ENCODE measurements at regions not wholly inside any gene's neighbourhood (a gene's known extent, or its start where the extent isn't known, plus 50 kb on each side); places are given as distances from the start of the nearest gene placed in this dataset.

GRCh38 chr11:19553683-19554333 lies 158.8 kb upstream of the NAV2 start:
- H3K36me3 ChIP-seq (ENCODE audit: insufficient read depth, low read length), result no peaks in the 10 kb centered on the region
- no peak overlapping the region for H3K9ac ChIP-seq (ENCODE audit: low read depth, low read length)
- H3K9me3 ChIP-seq (ENCODE audit: control insufficient read depth, insufficient read depth, low read length), result peaks cover 3% of the 10 kb centered on the region; the same call in 1 of the 2 replicates
- H3K4me1 ChIP-seq (ENCODE audit: insufficient read depth, low read length), result no peaks in the 10 kb centered on the region

GRCh38 chr11:19552656-19553260 lies 159.9 kb upstream of the NAV2 start:
- no peaks in the 10 kb centered on the region for H3K36me3 ChIP-seq (ENCODE audit: insufficient read depth, low read length)
- no peaks in the 10 kb centered on the region for H3K4me1 ChIP-seq (ENCODE audit: insufficient read depth, low read length)
- no peak overlapping the region for H3K9ac ChIP-seq (ENCODE audit: low read depth, low read length)
- H3K9me3 ChIP-seq (ENCODE audit: control insufficient read depth, insufficient read depth, low read length), result no peaks in the 10 kb centered on the region

- Histone ChIP-seq H3K4me1 (ENCODE audit: insufficient read depth, low read length) (no peaks in the 10 kb centered on the region), H3K9me3 (ENCODE audit: control insufficient read depth, insufficient read depth, low read length) (no peaks in the 10 kb centered on the region), H3K9ac (ENCODE audit: low read depth, low read length) (no peak overlapping the region), H3K36me3 (ENCODE audit: insufficient read depth, low read length) (no peaks in the 10 kb centered on the region)
Measured at GRCh38 chr11:19552161-19552560, 160.5 kb upstream of the NAV2 start.

- Histone ChIP-seq H3K9me3 (ENCODE audit: control insufficient read depth, insufficient read depth, low read length) (no peaks in the 10 kb centered on the region), H3K4me1 (ENCODE audit: insufficient read depth, low read length) (no peaks in the 10 kb centered on the region), H3K36me3 (ENCODE audit: insufficient read depth, low read length) (no peaks in the 10 kb centered on the region), H3K9ac (ENCODE audit: low read depth, low read length) (no peak overlapping the region)
Measured at GRCh38 chr11:19551457-19551856, 161.2 kb upstream of the NAV2 start.

GRCh38 chr11:19547044-19547443 lies 165.6 kb upstream of the NAV2 start:
- H3K9ac ChIP-seq (ENCODE audit: low read depth, low read length), result no peak overlapping the region
- H3K36me3 ChIP-seq (ENCODE audit: insufficient read depth, low read length), result no peaks in the 10 kb centered on the region
- no peaks in the 10 kb centered on the region for H3K9me3 ChIP-seq (ENCODE audit: control insufficient read depth, insufficient read depth, low read length)
- no peaks in the 10 kb centered on the region for H3K4me1 ChIP-seq (ENCODE audit: insufficient read depth, low read length)

GRCh38 chr11:19546325-19546724 lies 166.3 kb upstream of the NAV2 start:
- H3K4me1 ChIP-seq (ENCODE audit: insufficient read depth, low read length), result no peaks in the 10 kb centered on the region
- H3K9me3 ChIP-seq (ENCODE audit: control insufficient read depth, insufficient read depth, low read length), result no peaks in the 10 kb centered on the region
- H3K9ac ChIP-seq (ENCODE audit: low read depth, low read length), result no peak overlapping the region
- no peaks in the 10 kb centered on the region for H3K36me3 ChIP-seq (ENCODE audit: insufficient read depth, low read length)

GRCh38 chr11:19541521-19542049 lies 171.1 kb upstream of the NAV2 start:
- H3K9me3 ChIP-seq (ENCODE audit: control insufficient read depth, insufficient read depth, low read length), result no peaks in the 10 kb centered on the region
- no peak overlapping the region for H3K9ac ChIP-seq (ENCODE audit: low read depth, low read length)
- H3K4me1 ChIP-seq (ENCODE audit: insufficient read depth, low read length), result no peaks in the 10 kb centered on the region

GRCh38 chr11:19539861-19540260 lies 172.8 kb upstream of the NAV2 start:
- Histone ChIP-seq H3K9me3 (ENCODE audit: control insufficient read depth, insufficient read depth, low read length) (no peaks in the 10 kb centered on the region), H3K36me3 (ENCODE audit: insufficient read depth, low read length) (no peaks in the 10 kb centered on the region), H3K4me1 (ENCODE audit: insufficient read depth, low read length) (no peaks in the 10 kb centered on the region), H3K9ac (ENCODE audit: low read depth, low read length) (no peak overlapping the region)

More at GRCh38 chr11:19541521-19542049, 171.1 kb upstream of the NAV2 start:
- H3K36me3 ChIP-seq (ENCODE audit: insufficient read depth, low read length), result no peaks in the 10 kb centered on the region

GRCh38 chr11:19537803-19538453 lies 174.7 kb upstream of the NAV2 start:
- H3K9ac ChIP-seq (ENCODE audit: low read depth, low read length), result no peak overlapping the region
- H3K36me3 ChIP-seq (ENCODE audit: insufficient read depth, low read length), result no peaks in the 10 kb centered on the region
- H3K4me1 ChIP-seq (ENCODE audit: insufficient read depth, low read length), result no peaks in the 10 kb centered on the region
- no peaks in the 10 kb centered on the region for H3K9me3 ChIP-seq (ENCODE audit: control insufficient read depth, insufficient read depth, low read length)

- no peak overlapping the region for H3K9ac ChIP-seq (ENCODE audit: low read depth, low read length)
- H3K9me3 ChIP-seq (ENCODE audit: control insufficient read depth, insufficient read depth, low read length), result no peaks in the 10 kb centered on the region
- H3K4me1 ChIP-seq (ENCODE audit: insufficient read depth, low read length), result no peaks in the 10 kb centered on the region
- H3K36me3 ChIP-seq (ENCODE audit: insufficient read depth, low read length), result no peaks in the 10 kb centered on the region
Measured at GRCh38 chr11:19536131-19536530, 176.5 kb upstream of the NAV2 start.

- Histone ChIP-seq H3K9me3 (ENCODE audit: control insufficient read depth, insufficient read depth, low read length) (no peaks in the 10 kb centered on the region), H3K4me1 (ENCODE audit: insufficient read depth, low read length) (peaks cover 7% of the 10 kb centered on the region; the same call in 1 of the 2 replicates), H3K36me3 (ENCODE audit: insufficient read depth, low read length) (no peaks in the 10 kb centered on the region), H3K9ac (ENCODE audit: low read depth, low read length) (no peak overlapping the region)
Measured at GRCh38 chr11:19530505-19530904, 182.1 kb upstream of the NAV2 start.

GRCh38 chr11:19526119-19526518 lies 186.5 kb upstream of the NAV2 start:
- H3K9ac ChIP-seq (ENCODE audit: low read depth, low read length), result no peak overlapping the region
- no peaks in the 10 kb centered on the region for H3K36me3 ChIP-seq (ENCODE audit: insufficient read depth, low read length)
- peaks cover 12% of the 10 kb centered on the region; the same call in 1 of the 2 replicates for H3K4me1 ChIP-seq (ENCODE audit: insufficient read depth, low read length)
- H3K9me3 ChIP-seq (ENCODE audit: control insufficient read depth, insufficient read depth, low read length), result no peaks in the 10 kb centered on the region

GRCh38 chr11:19525714-19526113 lies 186.9 kb upstream of the NAV2 start:
- Histone ChIP-seq H3K4me1 (ENCODE audit: insufficient read depth, low read length) (peaks cover 12% of the 10 kb centered on the region; the same call in 1 of the 2 replicates), H3K9ac (ENCODE audit: low read depth, low read length) (no peak overlapping the region), H3K36me3 (ENCODE audit: insufficient read depth, low read length) (no peaks in the 10 kb centered on the region), H3K9me3 (ENCODE audit: control insufficient read depth, insufficient read depth, low read length) (no peaks in the 10 kb centered on the region)

GRCh38 chr11:19525276-19525675 lies 187.4 kb upstream of the NAV2 start:
- Histone ChIP-seq H3K36me3 (ENCODE audit: insufficient read depth, low read length) (no peaks in the 10 kb centered on the region), H3K9ac (ENCODE audit: low read depth, low read length) (no peak overlapping the region), H3K9me3 (ENCODE audit: control insufficient read depth, insufficient read depth, low read length) (no peaks in the 10 kb centered on the region), H3K4me1 (ENCODE audit: insufficient read depth, low read length) (peaks cover 12% of the 10 kb centered on the region; the same call in 1 of the 2 replicates)

Data from ES-I3 (cell line).